OCI-LY7 (cell line): ENCODE measurements at regions not wholly inside any gene's neighbourhood (a gene's known extent, or its start where the extent isn't known, plus 50 kb on each side); places are given as distances from the start of the nearest gene placed in this dataset.

Experiments
- BruUV-seq: library from RNA; stranded (reverse); fragments of 400-500 nt; replicated peaks from 2 replicates; lab custom pipeline; 2021; lab: Mats Ljungman, UMichigan
- CTCF ChIA-PET: fragments of 300-600 bp; sonication (Branson Sonifier 250); formaldehyde crosslinking; loops from one replicate; lab custom pipeline; 2022; ENCODE audit warnings: antibody characterized with exemption; ENCODE audit not compliant: unreplicated experiment; lab: Charles Lee
- POLR2A ChIA-PET: fragments of 300-600 bp; sonication (Branson Sonifier 250); formaldehyde crosslinking; loops from one replicate; lab custom pipeline; 2022; ENCODE audit warnings: antibody characterized with exemption; lab: Charles Lee
- DNase-seq: peaks from one replicate; pipeline ENCODE4 v3.0.0-alpha.2; 2015; ENCODE audit warnings: low spot score
- H2AFZ ChIP-seq: fragments of 200-600 bp; sonication (generic), shearing (Covaris generic); 2 replicates; pipeline ENCODE4 v1.6.1; 2014; ENCODE audit warnings: mild to moderate bottlenecking, antibody characterized with exemption, low read length, moderate library complexity
- H3K27ac ChIP-seq: fragments of 200-600 bp; sonication (generic); 2 replicates; pipeline ENCODE4 v1.5.1; 2014; ENCODE audit warnings: mixed run types, low read depth, mild to moderate bottlenecking, moderate library complexity, low read length, inconsistent platforms; ENCODE audit not compliant: poor library complexity, severe bottlenecking
- H3K36me3 ChIP-seq: fragments of 200-600 bp; sonication (generic); 2 replicates; pipeline ENCODE4 v1.6.1; 2014; ENCODE audit warnings: mild to moderate bottlenecking, antibody characterized with exemption, low read length, moderate library complexity, mixed read lengths; ENCODE audit not compliant: insufficient read depth
- H3K4me1 ChIP-seq: fragments of 200-600 bp; sonication (generic); 2 replicates; pipeline ENCODE4 v1.5.1; 2014; ENCODE audit warnings: mild to moderate bottlenecking, low read length; ENCODE audit not compliant: insufficient read depth, poor library complexity, severe bottlenecking
- H3K4me2 ChIP-seq: fragments of 200-600 bp; sonication (generic); 2 replicates; pipeline ENCODE4 v1.6.1; 2014; ENCODE audit warnings: mild to moderate bottlenecking, low read length
- H3K4me3 ChIP-seq: fragments of 200-600 bp; sonication (generic); 2 replicates; pipeline ENCODE4 v1.5.1; 2014; ENCODE audit warnings: mild to moderate bottlenecking, low read depth, low read length; ENCODE audit not compliant: poor library complexity, severe bottlenecking
- H3K79me2 ChIP-seq: fragments of 200-600 bp; sonication (generic); 2 replicates; pipeline ENCODE4 v1.6.1; 2016; ENCODE audit warnings: low read depth, mild to moderate bottlenecking, low read length, moderate library complexity, mixed read lengths; ENCODE audit not compliant: insufficient read depth
- H3K9me2 ChIP-seq: fragments of 200-600 bp; sonication (generic); 2 replicates; pipeline ENCODE4 v1.6.1; 2016; ENCODE audit warnings: mild to moderate bottlenecking, low read length, mixed read lengths; ENCODE audit not compliant: insufficient read depth
- H3K9me3 ChIP-seq: fragments of 200-600 bp; sonication (generic); 2 replicates; pipeline ENCODE4 v1.6.1; 2014; ENCODE audit warnings: mild to moderate bottlenecking, mixed run types, low read length, mixed read lengths
- H4K20me1 ChIP-seq: fragments of 200-600 bp; sonication (generic); 2 replicates; pipeline ENCODE4 v1.6.1; 2014; ENCODE audit warnings: mild to moderate bottlenecking, antibody characterized with exemption, low read length, moderate library complexity, mixed read lengths; ENCODE audit not compliant: insufficient read depth
- CTCF ChIP-seq: fragments of 200-600 bp; sonication (generic); conservative IDR thresholded peaks from 2 replicates; pipeline ENCODE4 v1.5.1; 2014; ENCODE audit warnings: mild to moderate bottlenecking, antibody characterized with exemption, low read length, moderate library complexity, mixed read lengths
- EZH2phosphoT487 ChIP-seq: fragments of 200-600 bp; sonication (generic); IDR thresholded peaks from 2 replicates; pipeline ENCODE4 v1.6.1; 2018; ENCODE audit warnings: low read depth, borderline replicate concordance, mild to moderate bottlenecking, mixed run types, antibody characterized with exemption, low read length, moderate library complexity, mixed read lengths
- intact Hi-C: fragments of 100-400 bp; cut with micrococcal nuclease; formaldehyde crosslinking; loops from one replicate; pipeline ENCODE4 v1.10.0; 2022; ENCODE audit not compliant: unreplicated experiment

- TF ChIP-seq EZH2phosphoT487: no peak
- TF ChIP-seq CTCF: no peak
- H3K27ac ChIP-seq: no peak overlapping the region
- no peaks in the 10 kb centered on the region for H3K36me3 ChIP-seq
- H3K9me2 ChIP-seq: no peaks in the 10 kb centered on the region
- no peaks in the 10 kb centered on the region; the same call in 1 of the 2 replicates for H3K9me3 ChIP-seq
- DNase-seq: no peak
- no peak overlapping the region for H3K4me2 ChIP-seq
- BruUV-seq: no TSS peak
- H3K79me2 ChIP-seq: no peaks in the 10 kb centered on the region
- no peaks in the 10 kb centered on the region for H4K20me1 ChIP-seq
- POLR2A ChIA-PET: interaction anchor here (0.7 kb wide), 1 partner anchor 767 kb away, joined by 3 read pairs; no protein-coding TSS in a partner anchor
- CTCF ChIA-PET: no interaction called here
- no peak overlapping the region for H3K4me3 ChIP-seq
- no peak overlapping the region for H2AFZ ChIP-seq
- H3K4me1 ChIP-seq: no peaks in the 10 kb centered on the region
- intact Hi-C loops: loop anchor here (10.0 kb wide), 1 partner anchor 952 kb away; no protein-coding TSS in a partner anchor
Observed at GRCh38 chr3:154753101-154753500, 323.1 kb upstream of the GPR149 start.

- H2AFZ ChIP-seq: no peak overlapping the region
Observed at GRCh38 chr3:154749514-154749913, 319.5 kb upstream of the GPR149 start.

More at GRCh38 chr3:154749514-154749913, 319.5 kb upstream of the GPR149 start:
- H3K9me3 ChIP-seq: no peaks in the 10 kb centered on the region
- CTCF ChIA-PET: no interaction called here
- POLR2A ChIA-PET: no interaction called here
- intact Hi-C loops: no loop called here
- H3K36me3 ChIP-seq: no peaks in the 10 kb centered on the region
- H3K4me1 ChIP-seq: no peaks in the 10 kb centered on the region
- no peaks in the 10 kb centered on the region for H4K20me1 ChIP-seq
- H3K27ac ChIP-seq: no peak overlapping the region
- H3K9me2 ChIP-seq: no peaks in the 10 kb centered on the region
- no peak overlapping the region for H3K4me3 ChIP-seq
- TF ChIP-seq CTCF (no peak), EZH2phosphoT487 (no peak)
- H3K79me2 ChIP-seq: no peaks in the 10 kb centered on the region
- no peak for DNase-seq
- BruUV-seq: no TSS peak
- no peak overlapping the region for H3K4me2 ChIP-seq
